H9 (cell line): ENCODE measurements at regions not wholly inside any gene's neighbourhood (a gene's known extent, or its start where the extent isn't known, plus 50 kb on each side); places are given as distances from the start of the nearest gene placed in this dataset.

ENCODE experiments used
- DNase-seq: peaks from one replicate; pipeline ENCODE4 v3.0.0-alpha.2; 2017
- H2AFZ ChIP-seq: one replicate; pipeline ENCODE4 v1.6.1; 2013; ENCODE audit warnings: mild to moderate bottlenecking, low read length, control low read depth, moderate library complexity
- H2AK5ac ChIP-seq: 2 replicates; pipeline ENCODE4 v1.6.1; 2013; ENCODE audit warnings: low read length, control low read depth, mixed read lengths; ENCODE audit not compliant: insufficient read length
- H2BK120ac ChIP-seq: one replicate; pipeline ENCODE4 v1.6.1; 2013; ENCODE audit warnings: low read depth, mild to moderate bottlenecking, low read length, control low read depth, inconsistent platforms; ENCODE audit not compliant: poor library complexity, severe bottlenecking
- H2BK12ac ChIP-seq: 2 replicates; pipeline ENCODE4 v1.6.1; 2013; ENCODE audit warnings: low read length, control low read depth, mixed read lengths, low read depth; ENCODE audit not compliant: insufficient read length
- H2BK15ac ChIP-seq: 2 replicates; pipeline ENCODE4 v1.6.1; 2013; ENCODE audit warnings: low read depth, low read length, control low read depth
- H2BK20ac ChIP-seq: one replicate; pipeline ENCODE4 v1.6.1; 2013; ENCODE audit warnings: low read depth, mild to moderate bottlenecking, low read length, control low read depth, inconsistent platforms; ENCODE audit not compliant: poor library complexity, severe bottlenecking
- H2BK5ac ChIP-seq: 2 replicates; pipeline ENCODE4 v1.6.1; 2013; ENCODE audit warnings: low read length, control low read depth, mixed read lengths; ENCODE audit not compliant: insufficient read length
- H3K14ac ChIP-seq: 2 replicates; pipeline ENCODE4 v1.6.1; 2013; ENCODE audit warnings: low read length, control low read depth; ENCODE audit not compliant: insufficient read depth
- H3K18ac ChIP-seq: 2 replicates; pipeline ENCODE4 v1.6.1; 2013; ENCODE audit warnings: low read depth, mild to moderate bottlenecking, mixed read lengths, low read length, control low read depth; ENCODE audit not compliant: insufficient read length
- H3K23ac ChIP-seq: 2 replicates; pipeline ENCODE4 v1.6.1; 2013; ENCODE audit warnings: low read length, control low read depth, mixed read lengths, low read depth; ENCODE audit not compliant: insufficient read length
- H3K23me2 ChIP-seq: 2 replicates; pipeline ENCODE4 v1.6.1; 2013; ENCODE audit warnings: low read depth, mild to moderate bottlenecking, mixed read lengths, low read length, control low read depth; ENCODE audit not compliant: insufficient read length, poor library complexity, severe bottlenecking
- H3K27ac ChIP-seq: 2 replicates; pipeline ENCODE4 v1.5.1; 2013; ENCODE audit warnings: low read length, control low read depth, mixed read lengths, low read depth; ENCODE audit not compliant: insufficient read length
- H3K27me3 ChIP-seq: 2 replicates; pipeline ENCODE4 v1.6.1; 2013; ENCODE audit warnings: low read length, control low read depth, inconsistent platforms; ENCODE audit not compliant: insufficient read depth
- H3K4ac ChIP-seq: 2 replicates; pipeline ENCODE4 v1.6.1; 2013; ENCODE audit warnings: low read depth, mild to moderate bottlenecking, control low read depth, inconsistent platforms, low read length, moderate library complexity
- H3K4me1 ChIP-seq: 2 replicates; pipeline ENCODE4 v1.6.1; 2013; ENCODE audit warnings: low read length, control low read depth, inconsistent platforms; ENCODE audit not compliant: insufficient read depth
- H3K4me2 ChIP-seq: 2 replicates; pipeline ENCODE4 v1.6.1; 2013; ENCODE audit warnings: low read length, control low read depth, mixed read lengths; ENCODE audit not compliant: insufficient read length, insufficient read depth
- H3K56ac ChIP-seq: 2 replicates; pipeline ENCODE4 v1.6.1; 2013; ENCODE audit warnings: low read depth, mild to moderate bottlenecking, mixed read lengths, low read length, control low read depth; ENCODE audit not compliant: insufficient read length
- H3K79me1 ChIP-seq: 2 replicates; pipeline ENCODE4 v1.6.1; 2013; ENCODE audit warnings: low read depth, mild to moderate bottlenecking, moderate library complexity, low read length, control low read depth, inconsistent platforms; ENCODE audit not compliant: insufficient read depth, poor library complexity, severe bottlenecking
- H3K79me2 ChIP-seq: 2 replicates; pipeline ENCODE4 v1.6.1; 2013; ENCODE audit warnings: low read length, control low read depth, inconsistent platforms; ENCODE audit not compliant: insufficient read depth
- H3K9ac ChIP-seq: 2 replicates; pipeline ENCODE4 v1.6.1; 2013; ENCODE audit warnings: low read length, control low read depth, mixed read lengths; ENCODE audit not compliant: insufficient read length; ENCODE audit errors: extremely low read depth
- H3K9me3 ChIP-seq: one replicate; pipeline ENCODE4 v1.6.1; 2013; ENCODE audit warnings: low read depth, low read length, inconsistent platforms; ENCODE audit not compliant: control insufficient read depth
- H3T11ph ChIP-seq: one replicate; pipeline ENCODE4 v1.6.1; 2013; ENCODE audit warnings: mild to moderate bottlenecking, low read length, control low read depth, inconsistent platforms
- H4K20me1 ChIP-seq: one replicate; pipeline ENCODE4 v1.6.1; 2013; ENCODE audit not compliant: control insufficient read depth, insufficient read length, insufficient read depth
- H4K5ac ChIP-seq: 2 replicates; pipeline ENCODE4 v1.6.1; 2013; ENCODE audit warnings: low read depth, mild to moderate bottlenecking, mixed read lengths, low read length, control low read depth; ENCODE audit not compliant: insufficient read length
- H4K8ac ChIP-seq: replicated peaks from 2 replicates; pipeline ENCODE4 v1.6.1; 2013; ENCODE audit warnings: low read length, control low read depth, mixed read lengths, low read depth; ENCODE audit not compliant: insufficient read length
- H4K91ac ChIP-seq: 2 replicates; pipeline ENCODE4 v1.6.1; 2013; ENCODE audit warnings: low read depth, mild to moderate bottlenecking, moderate library complexity, mixed read lengths, low read length, control low read depth; ENCODE audit not compliant: insufficient read length
- H3K27ac Mint-ChIP-seq, 3 experiments: 2 replicates in 2 of 3; 3 replicates in 1 of 3; pipeline ENCODE4 v1.8.0; 2020 to 2021; ENCODE audit warnings: mixed read lengths in 3 of 3, mild to moderate bottlenecking in 1 of 3, moderate library complexity in 1 of 3
- H3K27me3 Mint-ChIP-seq: 2 replicates; pipeline ENCODE4 v1.8.0; 2021; ENCODE audit warnings: low read depth, mild to moderate bottlenecking, moderate library complexity, mixed read lengths
- H3K36me3 Mint-ChIP-seq, 3 experiments: 2 replicates in 2 of 3; 3 replicates in 1 of 3; pipeline ENCODE4 v1.8.0; 2020 to 2021; ENCODE audit warnings: low read depth in 3 of 3, mixed read lengths in 3 of 3; ENCODE audit not compliant: insufficient read depth in 1 of 3
- H3K4me1 Mint-ChIP-seq, 2 experiments: 2 replicates each; pipeline ENCODE4 v1.8.0; 2020; ENCODE audit warnings: mixed read lengths in 2 of 2
- H3K4me3 Mint-ChIP-seq, 2 experiments: 2 replicates in 1 of 2; 3 replicates in 1 of 2; pipeline ENCODE4 v1.8.0; 2020 to 2021; ENCODE audit warnings: mild to moderate bottlenecking in 2 of 2, mixed read lengths in 2 of 2, moderate library complexity in 1 of 2
- H3K9me3 Mint-ChIP-seq, 2 experiments: 2 replicates in 1 of 2; 3 replicates in 1 of 2; pipeline ENCODE4 v1.8.0; 2020; ENCODE audit warnings: mild to moderate bottlenecking in 2 of 2, mixed read lengths in 2 of 2, moderate library complexity in 1 of 2
- WGBS: extraction: QIAGEN DNeasy Blood & Tissue Kit; methylation state at CpG from one replicate; pipeline ENCODE4 v1.1.7; 2013; ENCODE audit warnings: missing lambda C conversion rate, low lambda C conversion rate, mixed read lengths; ENCODE audit not compliant: insufficient read length; ENCODE audit errors: extremely low coverage; 5-methylcytosine and 5-hydroxymethylcytosine counted together
- TF ChIP-seq, protein P1 (sequence below): fragments of 200-600 bp; sonication (generic); conservative IDR thresholded peaks from 3 replicates; pipeline ENCODE4 v1.8.0; 2021; ENCODE audit warnings: antibody characterized with exemption, mild to moderate bottlenecking

GRCh38 chr15:39095218-39095879 lies 485.5 kb upstream of the THBS1 start:
- Histone ChIP-seq H3K23ac (no peak overlapping the region), H3K23me2 (peaks cover 3% of the 10 kb centered on the region), H4K5ac (no peak overlapping the region), H3K27ac (no peak overlapping the region), H3K56ac (no peak overlapping the region), H3K4me2 (no peak overlapping the region), H3K4me1 (no peaks in the 10 kb centered on the region; the same call in 1 of the 2 replicates), H4K20me1 (no peaks in the 10 kb centered on the region), H2BK20ac (no peak overlapping the region), H2BK120ac (no peak overlapping the region), H3K9ac (no peak overlapping the region), H3K14ac (no peak overlapping the region), H2BK12ac (no peak overlapping the region), H3K79me1 (no peaks in the 10 kb centered on the region), H3K4ac (no peak overlapping the region), H3T11ph (no peak overlapping the region), H4K8ac (no peak overlapping the region), H4K91ac (no peak overlapping the region), H3K79me2 (no peaks in the 10 kb centered on the region), H3K27me3 (no peaks in the 10 kb centered on the region), H2BK5ac (no peak overlapping the region), H3K9me3 (no peaks in the 10 kb centered on the region), H2AK5ac (no peak overlapping the region), H2BK15ac (no peak overlapping the region), H3K18ac (no peak overlapping the region), H2AFZ (no peak overlapping the region)
- no CpG with 5 or more reads among the region's 8 CpGs for WGBS
- Mint-ChIP-seq H3K36me3 (no peaks in the 10 kb centered on the region), H3K27me3 (no peaks in the 10 kb centered on the region; the same call in 1 of the 2 replicates), H3K4me3 (peak overlapping the region; percentile 9 to 30; a peak in 3 of 5 replicates), H3K9me3 (no peaks in the 10 kb centered on the region; a peak in 1 of 5 replicates), H3K4me1 (peaks cover 37 to 48% of the 10 kb centered on the region in 2 experiments), H3K27ac (peak overlapping the region; percentile 88 to 98 (median 93); a peak in 6 of 7 replicates)
- TF ChIP-seq, protein P1, sequence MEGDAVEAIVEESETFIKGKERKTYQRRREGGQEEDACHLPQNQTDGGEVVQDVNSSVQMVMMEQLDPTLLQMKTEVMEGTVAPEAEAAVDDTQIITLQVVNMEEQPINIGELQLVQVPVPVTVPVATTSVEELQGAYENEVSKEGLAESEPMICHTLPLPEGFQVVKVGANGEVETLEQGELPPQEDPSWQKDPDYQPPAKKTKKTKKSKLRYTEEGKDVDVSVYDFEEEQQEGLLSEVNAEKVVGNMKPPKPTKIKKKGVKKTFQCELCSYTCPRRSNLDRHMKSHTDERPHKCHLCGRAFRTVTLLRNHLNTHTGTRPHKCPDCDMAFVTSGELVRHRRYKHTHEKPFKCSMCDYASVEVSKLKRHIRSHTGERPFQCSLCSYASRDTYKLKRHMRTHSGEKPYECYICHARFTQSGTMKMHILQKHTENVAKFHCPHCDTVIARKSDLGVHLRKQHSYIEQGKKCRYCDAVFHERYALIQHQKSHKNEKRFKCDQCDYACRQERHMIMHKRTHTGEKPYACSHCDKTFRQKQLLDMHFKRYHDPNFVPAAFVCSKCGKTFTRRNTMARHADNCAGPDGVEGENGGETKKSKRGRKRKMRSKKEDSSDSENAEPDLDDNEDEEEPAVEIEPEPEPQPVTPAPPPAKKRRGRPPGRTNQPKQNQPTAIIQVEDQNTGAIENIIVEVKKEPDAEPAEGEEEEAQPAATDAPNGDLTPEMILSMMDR, result no peak
- no peak for DNase-seq
